ENCODE measurements at regions not wholly inside any gene's neighbourhood (a gene's known extent, or its start where the extent isn't known, plus 50 kb on each side); places are given as distances from the start of the nearest gene placed in this dataset.

- no peaks in the 10 kb centered on the region for H3K27me3 ChIP-seq (ENCODE audit: insufficient read depth, low read length, poor library complexity, severe bottlenecking)
- H3K4me2 ChIP-seq (ENCODE audit: low read depth, low read length, poor library complexity, severe bottlenecking): no peak overlapping the region
- H2AFZ ChIP-seq (ENCODE audit: low read length): no peak overlapping the region
- H3K9me3 ChIP-seq (ENCODE audit: insufficient read depth, low read depth, low read length): no peaks in the 10 kb centered on the region
- TF ChIP-seq CTCF (conservative IDR thresholded peaks at IDR 0.05; ENCODE audit: low read length): no peak
- no peak for TF ChIP-seq EZH2phosphoT487 (IDR thresholded peaks at IDR 0.05; ENCODE audit: borderline replicate concordance)
- H3K4me1 ChIP-seq (ENCODE audit: insufficient read depth, low read length, poor library complexity, severe bottlenecking): no peaks in the 10 kb centered on the region
- H3K79me2 ChIP-seq (ENCODE audit: insufficient read depth, low read length): no peaks in the 10 kb centered on the region
- no peaks in the 10 kb centered on the region for H3K9me2 ChIP-seq (replicated peaks; ENCODE audit: low read depth, low read length)
- no peaks in the 10 kb centered on the region for H4K20me1 ChIP-seq (ENCODE audit: insufficient read depth, low read length, poor library complexity, severe bottlenecking)
- H3K4me3 ChIP-seq (ENCODE audit: low read length, poor library complexity, severe bottlenecking): no peak overlapping the region
- H3K9ac ChIP-seq (ENCODE audit: low read depth, low read length, poor library complexity, severe bottlenecking): no peak overlapping the region
- no peaks in the 10 kb centered on the region for H3K36me3 ChIP-seq (ENCODE audit: insufficient read depth, low read length)
- H3F3A ChIP-seq (ENCODE audit: low read depth): no peaks in the 10 kb centered on the region
Observed at GRCh38 chr10:83254698-83255097, 884.6 kb upstream of the GHITM start.

GRCh38 chr10:83262434-83262833 lies 876.9 kb upstream of the GHITM start:
- H3F3A ChIP-seq (ENCODE audit: low read depth): no peaks in the 10 kb centered on the region
- H3K9ac ChIP-seq (ENCODE audit: low read depth, low read length, poor library complexity, severe bottlenecking): no peak overlapping the region
- H3K36me3 ChIP-seq (ENCODE audit: insufficient read depth, low read length): no peaks in the 10 kb centered on the region
- 0 out of 2 replicates have a peak, but pooled peaks cover 2% of the 10 kb centered on the region for H3K9me3 ChIP-seq (ENCODE audit: insufficient read depth, low read depth, low read length)
- no peak for TF ChIP-seq CTCF (conservative IDR thresholded peaks at IDR 0.05; ENCODE audit: low read length)
- TF ChIP-seq EZH2phosphoT487 (IDR thresholded peaks at IDR 0.05; ENCODE audit: borderline replicate concordance): no peak
- no peaks in the 10 kb centered on the region for H3K27me3 ChIP-seq (ENCODE audit: insufficient read depth, low read length, poor library complexity, severe bottlenecking)
- no peaks in the 10 kb centered on the region for H3K79me2 ChIP-seq (ENCODE audit: insufficient read depth, low read length)
- H3K4me1 ChIP-seq (ENCODE audit: insufficient read depth, low read length, poor library complexity, severe bottlenecking): no peaks in the 10 kb centered on the region
- H4K20me1 ChIP-seq (ENCODE audit: insufficient read depth, low read length, poor library complexity, severe bottlenecking): no peaks in the 10 kb centered on the region
- no peak overlapping the region for H3K4me2 ChIP-seq (ENCODE audit: low read depth, low read length, poor library complexity, severe bottlenecking)
- H3K9me2 ChIP-seq (replicated peaks; ENCODE audit: low read depth, low read length): no peaks in the 10 kb centered on the region
- H3K4me3 ChIP-seq (ENCODE audit: low read length, poor library complexity, severe bottlenecking): no peak overlapping the region
- no peak overlapping the region for H2AFZ ChIP-seq (ENCODE audit: low read length)

- no peaks in the 10 kb centered on the region for H3K9me3 ChIP-seq (ENCODE audit: insufficient read depth, low read depth, low read length)
- H3K4me2 ChIP-seq (ENCODE audit: low read depth, low read length, poor library complexity, severe bottlenecking): no peak overlapping the region
- H3K4me3 ChIP-seq (ENCODE audit: low read length, poor library complexity, severe bottlenecking): no peak overlapping the region
- H3K27me3 ChIP-seq (ENCODE audit: insufficient read depth, low read length, poor library complexity, severe bottlenecking): no peaks in the 10 kb centered on the region
- no peak overlapping the region for H3K9ac ChIP-seq (ENCODE audit: low read depth, low read length, poor library complexity, severe bottlenecking)
- H4K20me1 ChIP-seq (ENCODE audit: insufficient read depth, low read length, poor library complexity, severe bottlenecking): no peaks in the 10 kb centered on the region
- no peaks in the 10 kb centered on the region for H3K9me2 ChIP-seq (replicated peaks; ENCODE audit: low read depth, low read length)
- TF ChIP-seq CTCF (conservative IDR thresholded peaks at IDR 0.05; ENCODE audit: low read length) (no peak), EZH2phosphoT487 (IDR thresholded peaks at IDR 0.05; ENCODE audit: borderline replicate concordance) (no peak)
- H3K79me2 ChIP-seq (ENCODE audit: insufficient read depth, low read length): no peaks in the 10 kb centered on the region
- H2AFZ ChIP-seq (ENCODE audit: low read length): no peak overlapping the region
- no peaks in the 10 kb centered on the region for H3K4me1 ChIP-seq (ENCODE audit: insufficient read depth, low read length, poor library complexity, severe bottlenecking)
- no peaks in the 10 kb centered on the region for H3F3A ChIP-seq (ENCODE audit: low read depth)
- H3K36me3 ChIP-seq (ENCODE audit: insufficient read depth, low read length): no peaks in the 10 kb centered on the region
Observed at GRCh38 chr10:83272666-83273434, 866.5 kb upstream of the GHITM start.

All from Loucy (cell line).